ENCODE measurements at regions not wholly inside any gene's neighbourhood (a gene's known extent, or its start where the extent isn't known, plus 50 kb on each side); places are given as distances from the start of the nearest gene placed in this dataset.
A peak's percentile ranks its signal among the peaks of the same experiment; 100 is the strongest.

DNA sequence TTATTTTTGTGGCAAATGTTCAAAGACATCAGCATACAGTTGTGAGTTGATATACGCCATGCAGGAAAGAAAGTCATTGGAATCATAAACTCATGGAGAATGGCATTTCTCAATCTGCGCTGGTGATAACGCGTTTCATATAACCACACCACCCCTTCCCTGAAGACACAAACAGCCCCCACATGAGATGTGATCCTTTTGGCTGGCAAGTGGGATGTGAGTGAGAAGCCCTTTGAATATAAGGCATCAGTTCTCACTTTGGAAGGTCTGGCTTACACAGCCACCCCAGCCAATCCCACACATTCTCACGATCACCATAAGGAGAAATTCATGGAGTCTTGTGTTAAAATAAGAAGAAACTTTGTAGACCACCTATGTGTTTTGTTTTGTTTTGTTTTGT is 725.0 kb downstream of the PRELID2 start:
- no peak for DNase-seq
- Histone ChIP-seq H3K9me3 (no peaks in the 10 kb centered on the region), H3K4me1 (no peaks in the 10 kb centered on the region), H3K27me3 (no peaks in the 10 kb centered on the region), H3K4me3 (no peak overlapping the region), H3K27ac (no peak overlapping the region), H3K36me3 (no peaks in the 10 kb centered on the region)
- TF ChIP-seq, protein P1, sequence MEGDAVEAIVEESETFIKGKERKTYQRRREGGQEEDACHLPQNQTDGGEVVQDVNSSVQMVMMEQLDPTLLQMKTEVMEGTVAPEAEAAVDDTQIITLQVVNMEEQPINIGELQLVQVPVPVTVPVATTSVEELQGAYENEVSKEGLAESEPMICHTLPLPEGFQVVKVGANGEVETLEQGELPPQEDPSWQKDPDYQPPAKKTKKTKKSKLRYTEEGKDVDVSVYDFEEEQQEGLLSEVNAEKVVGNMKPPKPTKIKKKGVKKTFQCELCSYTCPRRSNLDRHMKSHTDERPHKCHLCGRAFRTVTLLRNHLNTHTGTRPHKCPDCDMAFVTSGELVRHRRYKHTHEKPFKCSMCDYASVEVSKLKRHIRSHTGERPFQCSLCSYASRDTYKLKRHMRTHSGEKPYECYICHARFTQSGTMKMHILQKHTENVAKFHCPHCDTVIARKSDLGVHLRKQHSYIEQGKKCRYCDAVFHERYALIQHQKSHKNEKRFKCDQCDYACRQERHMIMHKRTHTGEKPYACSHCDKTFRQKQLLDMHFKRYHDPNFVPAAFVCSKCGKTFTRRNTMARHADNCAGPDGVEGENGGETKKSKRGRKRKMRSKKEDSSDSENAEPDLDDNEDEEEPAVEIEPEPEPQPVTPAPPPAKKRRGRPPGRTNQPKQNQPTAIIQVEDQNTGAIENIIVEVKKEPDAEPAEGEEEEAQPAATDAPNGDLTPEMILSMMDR (IDR thresholded peaks at IDR 0.05), result no peak
- TF ChIP-seq POLR2AphosphoS5 (IDR thresholded peaks at IDR 0.05), result no peak
- intact Hi-C loops (cut with DNase I; ENCODE audit: low total_unique reads), result no loop called here
- WGBS, 5 donors, result 92 to 96% (median 94%) methylated on average over 5 of the region's 5 CpGs

DNA sequence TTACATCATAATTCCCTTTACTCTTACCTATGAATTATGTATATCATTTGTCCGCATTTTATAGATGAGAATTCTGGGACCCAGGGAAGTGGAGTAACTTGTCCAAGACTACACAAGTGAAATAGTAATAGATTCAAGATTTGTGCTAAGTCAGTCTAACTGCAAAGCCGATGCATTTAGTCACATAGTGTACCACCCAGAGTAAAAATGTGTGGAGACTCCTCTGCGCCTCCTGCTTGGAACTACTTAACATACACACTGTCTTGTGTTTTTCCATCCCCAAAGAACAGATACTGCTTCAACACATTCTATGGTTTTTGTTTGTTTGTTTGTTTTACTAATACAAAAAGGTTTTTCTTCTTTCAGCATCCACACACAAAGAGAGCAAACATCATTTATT is 729.8 kb downstream of the PRELID2 start:
- no peaks in the 10 kb centered on the region for H3K4me1 ChIP-seq
- no peaks in the 10 kb centered on the region for H3K9me3 ChIP-seq
- no peaks in the 10 kb centered on the region for H3K36me3 ChIP-seq
- 85 to 96% (median 89%) methylated on average over 3 of the region's 3 CpGs for WGBS, 5 donors
- DNase-seq, result no peak
- H3K4me3 ChIP-seq, result no peak overlapping the region
- no peak for TF ChIP-seq POLR2A (IDR thresholded peaks at IDR 0.05)
- no peak for TF ChIP-seq EP300 (IDR thresholded peaks at IDR 0.05)
- TF ChIP-seq POLR2AphosphoS5 (IDR thresholded peaks at IDR 0.05), result no peak
- TF ChIP-seq, protein P1 (IDR thresholded peaks at IDR 0.05), result no peak
- H3K27ac ChIP-seq, result no peak overlapping the region
- intact Hi-C loops (cut with DNase I; ENCODE audit: low total_unique reads), result no loop called here
- H3K27me3 ChIP-seq, result no peaks in the 10 kb centered on the region

DNA sequence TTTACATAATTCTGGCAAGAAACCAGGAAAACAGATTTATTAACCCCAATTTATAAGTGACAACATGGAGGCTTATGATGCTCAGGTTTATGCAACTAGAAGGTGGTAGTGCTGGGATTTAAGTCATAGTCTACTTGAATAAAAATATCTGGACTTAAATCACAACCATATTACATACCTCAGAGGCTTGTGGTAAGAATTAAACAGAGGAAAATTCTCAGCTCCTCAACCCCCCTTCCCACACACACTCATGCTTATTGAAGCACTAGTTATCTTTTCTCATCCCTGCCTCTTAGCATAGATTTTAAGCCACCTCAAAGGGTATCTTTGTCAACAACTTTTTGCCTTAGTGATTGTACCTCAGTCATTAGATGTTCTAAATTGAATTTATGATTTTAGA is 731.0 kb downstream of the PRELID2 start:
- intact Hi-C loops (cut with DNase I; ENCODE audit: low total_unique reads), result no loop called here
- DNase-seq, result no peak
- TF ChIP-seq, protein P1 (IDR thresholded peaks at IDR 0.05), result no peak
- TF ChIP-seq EP300 (IDR thresholded peaks at IDR 0.05), result no peak
- TF ChIP-seq POLR2AphosphoS5 (IDR thresholded peaks at IDR 0.05), result no peak
- TF ChIP-seq POLR2A (IDR thresholded peaks at IDR 0.05), result no peak
- no peaks in the 10 kb centered on the region for H3K4me1 ChIP-seq
- no peaks in the 10 kb centered on the region for H3K36me3 ChIP-seq
- H3K4me3 ChIP-seq, result no peak overlapping the region
- no peaks in the 10 kb centered on the region for H3K27me3 ChIP-seq
- H3K9me3 ChIP-seq, result peaks cover 0 to under 1% (median 0%) of the 10 kb centered on the region in 4 donors
- no peak overlapping the region for H3K27ac ChIP-seq

DNA sequence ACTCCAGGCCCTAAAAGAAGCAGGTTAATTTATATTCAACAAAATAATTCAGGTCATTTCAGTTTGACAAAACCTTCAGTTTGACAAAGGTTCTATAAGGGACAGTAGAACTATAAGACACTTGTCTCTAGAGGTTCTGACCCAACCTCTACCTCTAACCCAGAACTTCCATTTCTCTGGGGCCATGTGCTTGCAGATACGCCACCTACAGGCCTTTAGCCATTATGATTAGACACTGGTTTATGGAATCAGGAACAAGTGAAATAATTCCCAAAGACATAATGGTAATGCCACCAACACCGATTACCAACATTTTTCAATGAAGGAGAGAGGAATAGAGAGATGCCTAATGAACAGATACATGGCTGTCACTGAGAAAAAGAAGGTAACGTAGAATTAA is 733.9 kb downstream of the PRELID2 start:
- intact Hi-C loops (cut with DNase I; ENCODE audit: low total_unique reads), result no loop called here
- H3K9me3 ChIP-seq, result peaks cover 0 to 6% (median 0%) of the 10 kb centered on the region in 4 donors
- no peaks in the 10 kb centered on the region for H3K36me3 ChIP-seq
- no peak for TF ChIP-seq POLR2AphosphoS5 (IDR thresholded peaks at IDR 0.05)
- no peak for TF ChIP-seq POLR2A (IDR thresholded peaks at IDR 0.05)
- TF ChIP-seq EP300 (IDR thresholded peaks at IDR 0.05), result no peak
- TF ChIP-seq, protein P1 (IDR thresholded peaks at IDR 0.05), result peak in 1 of 7 experiments; percentile 18
- 70 to 92% (median 91%) methylated on average over 3 of the region's 3 CpGs for WGBS, 5 donors
- no peaks in the 10 kb centered on the region for H3K4me1 ChIP-seq
- H3K27me3 ChIP-seq, result no peaks in the 10 kb centered on the region
- DNase-seq, result peak in 1 of 2 donors; percentile 5
- no peak overlapping the region for H3K27ac ChIP-seq
- no peak overlapping the region for H3K4me3 ChIP-seq

Measured in stomach (tissue), 8 donors.